HG03108 (cell line): ENCODE measurements at regions not wholly inside any gene's neighbourhood (a gene's known extent, or its start where the extent isn't known, plus 50 kb on each side); places are given as distances from the start of the nearest gene placed in this dataset.

Experiments used
- ATAC-seq: cut with Tn5 transposase; IDR thresholded peaks from one replicate; pipeline ENCODE4 v1.9.1; 2021; ENCODE audit warnings: moderate library complexity; ENCODE audit not compliant: unreplicated experiment

DNA sequence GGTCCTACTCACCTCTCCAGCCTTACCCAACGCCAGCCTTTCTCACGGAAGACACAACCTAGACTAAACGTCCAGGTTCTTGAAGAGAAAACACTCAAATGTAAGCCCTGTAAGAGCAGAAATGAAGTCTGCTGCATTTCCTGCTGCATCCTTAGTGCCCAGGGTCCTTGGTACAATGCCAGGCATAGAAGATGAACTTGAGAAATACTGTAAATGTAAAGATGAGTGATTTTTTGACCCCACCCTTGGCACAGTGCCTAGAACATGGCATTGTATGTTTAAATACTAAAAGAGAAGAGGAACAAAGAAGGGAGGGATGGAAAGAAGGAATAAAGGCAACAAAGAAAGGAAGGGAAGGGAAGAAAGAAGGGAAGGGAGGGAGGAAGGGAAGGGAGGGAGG lies 514.6 kb downstream of the MED13L start:
- no peak for ATAC-seq

DNA sequence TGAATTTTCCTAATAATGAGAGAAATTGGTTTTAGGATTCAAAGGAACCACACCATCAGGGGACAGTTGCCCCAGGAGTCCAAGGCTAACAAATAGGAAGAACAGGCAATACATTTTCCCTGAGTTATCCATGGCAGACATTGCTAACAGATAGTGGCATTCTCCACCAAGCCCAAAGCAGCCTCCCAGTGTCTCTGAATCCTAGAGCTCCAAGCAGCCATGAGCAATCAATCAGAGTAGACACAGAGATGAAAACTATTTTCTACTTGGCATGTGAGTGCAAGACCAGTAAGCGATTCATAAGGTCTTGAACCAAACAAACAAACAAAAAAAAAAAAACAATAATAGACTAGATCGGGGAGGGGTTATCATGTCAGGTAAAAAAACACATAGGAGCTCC lies 515.7 kb downstream of the MED13L start:
- no peak for ATAC-seq

GRCh38 chr12:115760231-115760630 lies 517.3 kb downstream of the MED13L start:
- ATAC-seq, result no peak

DNA sequence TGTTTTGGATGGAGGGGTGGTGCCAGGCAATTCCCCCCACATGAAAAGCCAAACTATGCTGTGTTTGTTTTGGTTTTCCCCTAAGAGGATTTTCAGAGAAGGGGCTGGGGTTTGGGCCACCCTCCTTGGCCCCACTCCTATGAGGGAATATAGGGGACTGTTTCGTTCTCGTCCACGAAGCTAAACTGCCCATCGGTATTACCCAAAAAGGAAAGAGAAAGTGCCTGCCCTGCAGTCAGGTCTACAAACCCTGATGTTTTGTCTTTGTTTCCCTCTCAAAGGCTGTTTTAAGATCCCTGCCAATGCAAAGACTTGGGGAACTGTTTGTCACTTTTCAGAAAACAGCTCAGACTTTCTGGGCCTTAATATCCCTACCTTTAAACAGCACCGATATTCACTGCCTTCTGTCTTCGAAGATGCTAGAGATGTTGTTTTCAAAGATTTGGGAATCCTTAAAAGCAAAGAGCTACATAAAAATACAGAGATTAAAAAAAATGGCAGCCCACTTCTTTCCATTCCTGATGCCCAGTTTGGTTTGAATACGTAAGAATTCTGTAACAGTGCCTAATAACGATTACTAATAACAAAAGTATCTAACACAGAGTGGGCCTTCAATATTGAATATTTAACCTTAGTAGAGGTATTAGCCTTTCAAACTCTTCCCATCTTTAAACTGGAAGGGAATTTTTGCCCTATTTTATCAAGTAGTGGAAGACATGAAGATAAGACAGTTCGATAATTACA lies 518.4 kb downstream of the MED13L start:
- ATAC-seq, result no peak

- ATAC-seq, result no peak
Observed at GRCh38 chr12:115758183-115758582, 519.3 kb downstream of the MED13L start.

DNA sequence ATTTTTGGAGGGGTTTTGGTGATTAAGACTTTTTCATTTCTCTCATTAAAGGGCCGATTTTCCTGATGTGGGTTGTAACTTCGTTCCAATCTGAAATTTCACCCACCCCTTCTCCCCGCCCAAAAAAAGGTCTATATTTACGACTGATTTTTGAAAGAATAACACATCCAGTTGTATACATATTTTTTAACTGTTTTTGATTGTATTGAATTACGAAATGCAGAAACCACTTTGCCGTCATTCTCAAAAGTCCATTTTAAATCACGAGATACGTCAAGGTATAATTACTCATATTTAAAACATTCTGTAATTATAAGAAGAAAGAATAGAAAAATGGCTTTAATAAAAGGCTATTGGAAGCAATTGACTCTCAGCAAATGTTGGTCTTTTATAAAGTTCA lies 520.7 kb downstream of the MED13L start:
- no peak for ATAC-seq

DNA sequence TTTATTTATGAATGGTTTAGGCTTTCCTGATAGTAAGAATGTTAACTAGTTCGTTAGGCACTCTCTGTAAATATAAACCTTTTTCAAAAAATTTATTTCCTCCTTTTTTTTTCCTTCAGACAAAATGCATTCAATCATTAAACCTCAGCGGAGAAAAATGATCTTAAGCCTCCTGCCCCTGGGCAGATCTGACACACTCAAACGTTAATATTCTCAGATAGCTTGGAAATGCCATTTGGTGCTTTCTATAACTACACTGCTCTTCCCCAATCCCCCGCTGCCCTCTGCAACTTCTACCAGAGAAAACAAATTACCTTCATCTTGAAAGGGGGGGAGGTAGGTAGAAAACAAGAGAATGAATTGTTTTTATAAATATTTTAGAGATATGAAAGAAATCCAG lies 521.2 kb downstream of the MED13L start:
- ATAC-seq, result no peak

- no peak for ATAC-seq
Observed at GRCh38 chr12:115755725-115756085, 521.8 kb downstream of the MED13L start.

- no peak for ATAC-seq
Observed at GRCh38 chr12:115755061-115755724, 522.3 kb downstream of the MED13L start.

GRCh38 chr12:115752913-115753726 lies 524.4 kb downstream of the MED13L start:
- no peak for ATAC-seq

DNA sequence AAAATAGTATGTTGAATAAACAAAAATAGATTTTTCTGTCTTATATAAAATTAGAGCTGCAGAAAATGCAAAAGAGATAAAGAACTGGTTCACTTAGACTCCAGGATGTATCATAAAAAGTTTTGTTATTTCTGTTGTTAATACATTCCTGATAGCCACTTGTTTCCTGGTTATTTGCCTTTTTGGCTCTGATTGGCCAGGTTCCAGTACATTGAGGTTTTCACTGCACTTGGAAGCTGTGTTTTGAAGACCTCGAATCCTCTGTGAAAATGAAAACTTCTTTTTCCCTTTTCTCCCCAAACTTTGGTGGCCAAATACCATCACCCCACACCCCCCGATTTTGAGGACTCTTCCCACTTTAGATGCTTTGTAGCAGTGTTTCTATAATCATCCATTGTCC lies 525.3 kb downstream of the MED13L start:
- ATAC-seq, result no peak

DNA sequence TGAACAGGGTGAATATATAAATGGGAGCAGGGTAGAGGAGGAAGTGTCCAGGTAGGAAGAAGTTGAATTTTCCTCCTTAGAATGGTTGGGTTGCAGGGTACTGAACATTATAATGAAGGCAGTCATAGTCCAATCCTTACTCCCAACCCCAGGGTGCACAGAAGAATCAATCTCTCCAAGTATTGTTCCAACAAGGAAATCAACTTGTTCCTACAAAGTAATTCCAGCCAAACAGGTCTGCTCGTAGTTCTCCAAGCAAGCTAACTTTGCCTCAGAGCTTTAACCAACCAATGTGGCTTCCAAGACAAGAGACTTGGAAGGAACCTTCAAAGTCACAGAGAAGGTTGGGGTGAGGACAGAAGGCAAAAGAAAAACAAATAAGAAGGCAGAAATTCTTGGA lies 527.2 kb downstream of the MED13L start:
- no peak for ATAC-seq

GRCh38 chr12:115749071-115749841 lies 528.2 kb downstream of the MED13L start:
- ATAC-seq, result no peak

- no peak for ATAC-seq
Observed at GRCh38 chr12:115740586-115741155, 536.8 kb downstream of the MED13L start.

DNA sequence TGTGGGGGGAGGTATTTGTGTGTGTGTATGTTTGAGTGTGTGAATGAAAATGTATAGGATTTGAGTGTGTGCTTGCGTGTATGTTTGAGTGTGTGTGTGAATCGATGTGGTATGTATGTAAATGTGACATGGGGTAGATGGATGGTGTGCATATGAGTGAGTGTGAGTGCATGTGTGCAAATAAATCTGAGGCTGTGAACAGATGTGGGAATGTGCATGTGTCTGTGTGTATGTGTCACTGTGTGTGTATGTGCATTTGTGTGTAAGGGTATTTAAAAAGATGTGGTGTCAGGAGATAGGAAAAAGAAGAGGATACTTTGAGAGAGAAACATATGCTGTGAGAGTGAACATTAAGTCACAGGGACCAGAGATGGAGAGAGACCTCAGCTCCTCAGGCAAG lies 539.6 kb downstream of the MED13L start:
- ATAC-seq, result no peak

GRCh38 chr12:115736360-115736759 lies 541.1 kb downstream of the MED13L start:
- no peak for ATAC-seq

- ATAC-seq, result no peak
Observed at GRCh38 chr12:115730975-115731541, 546.4 kb downstream of the MED13L start.

DNA sequence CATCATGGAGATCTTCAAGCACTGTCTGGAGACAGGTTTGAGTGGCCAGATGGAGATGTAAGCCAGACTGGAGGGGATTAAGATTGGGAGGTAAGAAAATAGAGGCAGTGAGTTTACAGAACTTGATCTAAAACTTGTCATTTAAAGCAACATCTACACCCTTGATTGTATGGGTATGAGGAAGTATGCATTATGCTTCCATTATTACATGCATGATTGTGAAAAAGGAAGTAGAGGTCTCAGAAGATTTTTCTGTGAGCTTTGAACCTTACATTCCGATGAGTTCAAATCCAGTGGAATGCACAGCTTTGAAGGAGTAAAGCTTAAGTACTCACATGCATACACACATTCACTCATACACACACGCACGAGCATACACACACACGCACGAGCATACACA lies 550.8 kb downstream of the MED13L start:
- ATAC-seq, result no peak

DNA sequence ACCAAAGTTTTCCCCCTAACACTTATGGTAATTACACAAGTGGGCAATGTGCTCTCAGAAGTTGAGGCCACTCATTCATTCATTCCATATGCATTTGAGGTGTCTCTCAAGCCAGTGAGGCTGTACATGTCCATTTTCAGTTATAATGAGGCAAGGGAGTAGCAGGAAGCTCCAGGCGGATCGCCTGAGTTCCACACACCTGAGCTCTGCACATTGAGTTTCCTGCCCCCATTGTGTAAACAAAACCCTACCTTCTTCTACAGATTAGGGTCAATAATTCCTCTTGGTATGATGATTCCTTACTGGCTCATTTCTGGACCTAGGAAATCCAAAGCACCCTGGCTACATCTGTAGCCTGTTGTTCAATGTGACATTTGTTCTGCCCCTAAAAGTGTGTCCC lies 555.3 kb downstream of the MED13L start:
- ATAC-seq, result no peak

GRCh38 chr12:115716551-115716950 lies 560.9 kb downstream of the MED13L start:
- no peak for ATAC-seq

GRCh38 chr12:115712676-115713075 lies 564.8 kb downstream of the MED13L start:
- ATAC-seq, result no peak
